ENCODE measurements at regions not wholly inside any gene's neighbourhood (a gene's known extent, or its start where the extent isn't known, plus 50 kb on each side); places are given as distances from the start of the nearest gene placed in this dataset.

GRCh38 chr2:160715428-160715827, 221.8 kb upstream of the RBMS1 start:
- DNase-seq (ENCODE audit: low spot score in 2 of 2): no peak
- no peak overlapping the region for H3K4me3 ChIP-seq
- 92% methylated on average over 2 of the region's 2 CpGs for WGBS
- no peaks in the 10 kb centered on the region for H3K9me3 ChIP-seq
- no peak overlapping the region for H3K27ac ChIP-seq
- no peaks in the 10 kb centered on the region for H3K36me3 ChIP-seq
- H3K4me1 ChIP-seq: no peaks in the 10 kb centered on the region
- TF ChIP-seq, protein P1, sequence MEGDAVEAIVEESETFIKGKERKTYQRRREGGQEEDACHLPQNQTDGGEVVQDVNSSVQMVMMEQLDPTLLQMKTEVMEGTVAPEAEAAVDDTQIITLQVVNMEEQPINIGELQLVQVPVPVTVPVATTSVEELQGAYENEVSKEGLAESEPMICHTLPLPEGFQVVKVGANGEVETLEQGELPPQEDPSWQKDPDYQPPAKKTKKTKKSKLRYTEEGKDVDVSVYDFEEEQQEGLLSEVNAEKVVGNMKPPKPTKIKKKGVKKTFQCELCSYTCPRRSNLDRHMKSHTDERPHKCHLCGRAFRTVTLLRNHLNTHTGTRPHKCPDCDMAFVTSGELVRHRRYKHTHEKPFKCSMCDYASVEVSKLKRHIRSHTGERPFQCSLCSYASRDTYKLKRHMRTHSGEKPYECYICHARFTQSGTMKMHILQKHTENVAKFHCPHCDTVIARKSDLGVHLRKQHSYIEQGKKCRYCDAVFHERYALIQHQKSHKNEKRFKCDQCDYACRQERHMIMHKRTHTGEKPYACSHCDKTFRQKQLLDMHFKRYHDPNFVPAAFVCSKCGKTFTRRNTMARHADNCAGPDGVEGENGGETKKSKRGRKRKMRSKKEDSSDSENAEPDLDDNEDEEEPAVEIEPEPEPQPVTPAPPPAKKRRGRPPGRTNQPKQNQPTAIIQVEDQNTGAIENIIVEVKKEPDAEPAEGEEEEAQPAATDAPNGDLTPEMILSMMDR (IDR thresholded peaks at IDR 0.05): no peak
- TF ChIP-seq POLR2A (IDR thresholded peaks at IDR 0.05) (no peak), EP300 (IDR thresholded peaks at IDR 0.05) (no peak), POLR2AphosphoS5 (IDR thresholded peaks at IDR 0.05) (no peak)
- no peaks in the 10 kb centered on the region for H3K27me3 ChIP-seq

- H3K9me3 ChIP-seq: no peaks in the 10 kb centered on the region
- no peaks in the 10 kb centered on the region for H3K4me1 ChIP-seq
- DNase-seq (ENCODE audit: low spot score in 2 of 2): no peak
- no peaks in the 10 kb centered on the region for H3K36me3 ChIP-seq
- no peak overlapping the region for H3K4me3 ChIP-seq
- no peaks in the 10 kb centered on the region for H3K27me3 ChIP-seq
- 71% methylated on average over 3 of the region's 3 CpGs for WGBS
- H3K27ac ChIP-seq: no peak overlapping the region
- TF ChIP-seq EP300 (IDR thresholded peaks at IDR 0.05) (no peak), POLR2AphosphoS5 (IDR thresholded peaks at IDR 0.05) (no peak), POLR2A (IDR thresholded peaks at IDR 0.05) (no peak)
- TF ChIP-seq, protein P1 (IDR thresholded peaks at IDR 0.05): no peak
These were observed 225.5 kb upstream of the RBMS1 start for GRCh38 chr2:160719116-160719515.

DNA sequence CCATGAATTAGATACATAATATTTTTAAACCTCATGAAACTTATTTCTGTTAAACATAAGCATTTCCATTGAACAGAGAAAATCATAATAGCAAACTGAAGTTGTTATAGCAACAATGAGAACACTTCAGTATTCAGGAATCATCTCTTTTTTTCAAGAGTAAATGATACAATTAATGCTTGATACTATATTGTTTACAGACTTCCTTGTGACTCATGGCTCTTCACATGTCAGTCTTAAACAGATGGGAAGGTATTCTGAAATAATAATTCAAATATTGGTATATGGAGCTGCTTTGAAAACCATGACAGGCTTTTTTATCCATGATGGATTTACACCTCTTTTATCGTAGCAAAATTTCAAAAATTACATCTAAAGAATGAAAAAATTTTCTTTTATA, 226.5 kb upstream of the RBMS1 start:
- H3K4me1 ChIP-seq: no peaks in the 10 kb centered on the region
- no peak overlapping the region for H3K27ac ChIP-seq
- 82% methylated on average over 1 of the region's 1 CpG for WGBS
- H3K27me3 ChIP-seq: no peaks in the 10 kb centered on the region
- TF ChIP-seq, protein P1 (IDR thresholded peaks at IDR 0.05): no peak
- TF ChIP-seq POLR2AphosphoS5 (IDR thresholded peaks at IDR 0.05): no peak
- TF ChIP-seq EP300 (IDR thresholded peaks at IDR 0.05): no peak
- no peak for TF ChIP-seq POLR2A (IDR thresholded peaks at IDR 0.05)
- no peaks in the 10 kb centered on the region for H3K9me3 ChIP-seq
- DNase-seq (ENCODE audit: low spot score in 2 of 2): no peak
- no peak overlapping the region for H3K4me3 ChIP-seq
- H3K36me3 ChIP-seq: no peaks in the 10 kb centered on the region

- Histone ChIP-seq H3K4me1 (no peaks in the 10 kb centered on the region), H3K27me3 (no peaks in the 10 kb centered on the region), H3K9me3 (no peaks in the 10 kb centered on the region), H3K4me3 (no peak overlapping the region), H3K36me3 (no peaks in the 10 kb centered on the region), H3K27ac (no peak overlapping the region)
- 94% methylated on average over 1 of the region's 1 CpG for WGBS
- DNase-seq (ENCODE audit: low spot score in 2 of 2): no peak
- no peak for TF ChIP-seq POLR2A (IDR thresholded peaks at IDR 0.05)
- TF ChIP-seq, protein P1 (IDR thresholded peaks at IDR 0.05): no peak
- TF ChIP-seq EP300 (IDR thresholded peaks at IDR 0.05): no peak
- TF ChIP-seq POLR2AphosphoS5 (IDR thresholded peaks at IDR 0.05): no peak
These were observed 227.8 kb upstream of the RBMS1 start for GRCh38 chr2:160721089-160722040.

DNA sequence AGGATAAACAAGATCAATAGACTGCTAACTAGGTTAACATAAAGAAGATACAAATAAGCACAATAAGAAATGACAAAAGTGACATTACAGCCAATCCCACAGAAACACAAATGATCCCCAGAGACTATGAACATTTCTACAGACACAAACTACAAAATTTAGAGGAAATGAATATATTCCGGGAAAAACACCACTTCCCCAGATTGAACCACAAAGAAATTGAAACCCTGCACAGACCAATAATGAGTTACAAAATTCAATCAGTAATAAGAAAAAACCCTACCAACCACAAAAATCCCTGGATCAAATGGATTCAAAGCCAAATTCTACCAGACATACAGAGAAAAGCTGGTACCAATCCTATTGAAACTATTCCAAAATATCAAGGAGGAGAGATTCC, 232.4 kb upstream of the RBMS1 start:
- no peak overlapping the region for H3K4me3 ChIP-seq
- no peak overlapping the region for H3K27ac ChIP-seq
- no peaks in the 10 kb centered on the region for H3K27me3 ChIP-seq
- no peaks in the 10 kb centered on the region for H3K4me1 ChIP-seq
- no peaks in the 10 kb centered on the region for H3K36me3 ChIP-seq
- H3K9me3 ChIP-seq: no peaks in the 10 kb centered on the region
- DNase-seq (ENCODE audit: low spot score in 2 of 2): no peak
- TF ChIP-seq, protein P1 (IDR thresholded peaks at IDR 0.05): no peak
- TF ChIP-seq EP300 (IDR thresholded peaks at IDR 0.05) (no peak), POLR2AphosphoS5 (IDR thresholded peaks at IDR 0.05) (no peak), POLR2A (IDR thresholded peaks at IDR 0.05) (no peak)
- 80% methylated on average over 1 of the region's 1 CpG for WGBS
